ENCODE measurements at regions not wholly inside any gene's neighbourhood (a gene's known extent, or its start where the extent isn't known, plus 50 kb on each side); places are given as distances from the start of the nearest gene placed in this dataset.

GRCh38 chr15:25137013-25137412 lies 182.2 kb downstream of the SNRPN start:
- TF ChIP-seq, protein P1, sequence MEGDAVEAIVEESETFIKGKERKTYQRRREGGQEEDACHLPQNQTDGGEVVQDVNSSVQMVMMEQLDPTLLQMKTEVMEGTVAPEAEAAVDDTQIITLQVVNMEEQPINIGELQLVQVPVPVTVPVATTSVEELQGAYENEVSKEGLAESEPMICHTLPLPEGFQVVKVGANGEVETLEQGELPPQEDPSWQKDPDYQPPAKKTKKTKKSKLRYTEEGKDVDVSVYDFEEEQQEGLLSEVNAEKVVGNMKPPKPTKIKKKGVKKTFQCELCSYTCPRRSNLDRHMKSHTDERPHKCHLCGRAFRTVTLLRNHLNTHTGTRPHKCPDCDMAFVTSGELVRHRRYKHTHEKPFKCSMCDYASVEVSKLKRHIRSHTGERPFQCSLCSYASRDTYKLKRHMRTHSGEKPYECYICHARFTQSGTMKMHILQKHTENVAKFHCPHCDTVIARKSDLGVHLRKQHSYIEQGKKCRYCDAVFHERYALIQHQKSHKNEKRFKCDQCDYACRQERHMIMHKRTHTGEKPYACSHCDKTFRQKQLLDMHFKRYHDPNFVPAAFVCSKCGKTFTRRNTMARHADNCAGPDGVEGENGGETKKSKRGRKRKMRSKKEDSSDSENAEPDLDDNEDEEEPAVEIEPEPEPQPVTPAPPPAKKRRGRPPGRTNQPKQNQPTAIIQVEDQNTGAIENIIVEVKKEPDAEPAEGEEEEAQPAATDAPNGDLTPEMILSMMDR (IDR thresholded peaks at IDR 0.05; ENCODE audit: insufficient read depth, low read length, poor library complexity, severe bottlenecking) = no peak
- Histone ChIP-seq H3K4me3 (replicated peaks; ENCODE audit: low read depth, low read length) (no peak overlapping the region), H3K27me3 (replicated peaks; ENCODE audit: control insufficient read depth, insufficient read depth, low read length) (no peaks in the 10 kb centered on the region), H3K36me3 (ENCODE audit: control insufficient read depth, insufficient read depth, low read length) (no peaks in the 10 kb centered on the region)
- no peak for DNase-seq (ENCODE audit: extremely low read depth, insufficient read length)

- Histone ChIP-seq H3K4me3 (replicated peaks; ENCODE audit: low read depth, low read length) (no peak overlapping the region), H3K36me3 (ENCODE audit: control insufficient read depth, insufficient read depth, low read length) (no peaks in the 10 kb centered on the region), H3K27me3 (replicated peaks; ENCODE audit: control insufficient read depth, insufficient read depth, low read length) (no peaks in the 10 kb centered on the region)
- DNase-seq (ENCODE audit: extremely low read depth, insufficient read length) = no peak
- TF ChIP-seq, protein P1 (IDR thresholded peaks at IDR 0.05; ENCODE audit: insufficient read depth, low read length, poor library complexity, severe bottlenecking) = no peak
Measured at GRCh38 chr15:25169318-25169717, 214.5 kb downstream of the SNRPN start.

GRCh38 chr15:25170113-25170731 lies 215.4 kb downstream of the SNRPN start:
- no peak overlapping the region for H3K4me3 ChIP-seq (replicated peaks; ENCODE audit: low read depth, low read length)
- no peak for DNase-seq (ENCODE audit: extremely low read depth, insufficient read length)
- H3K27me3 ChIP-seq (replicated peaks; ENCODE audit: control insufficient read depth, insufficient read depth, low read length) = no peaks in the 10 kb centered on the region
- H3K36me3 ChIP-seq (ENCODE audit: control insufficient read depth, insufficient read depth, low read length) = no peaks in the 10 kb centered on the region
- TF ChIP-seq, protein P1 (IDR thresholded peaks at IDR 0.05; ENCODE audit: insufficient read depth, low read length, poor library complexity, severe bottlenecking) = no peak

DNA sequence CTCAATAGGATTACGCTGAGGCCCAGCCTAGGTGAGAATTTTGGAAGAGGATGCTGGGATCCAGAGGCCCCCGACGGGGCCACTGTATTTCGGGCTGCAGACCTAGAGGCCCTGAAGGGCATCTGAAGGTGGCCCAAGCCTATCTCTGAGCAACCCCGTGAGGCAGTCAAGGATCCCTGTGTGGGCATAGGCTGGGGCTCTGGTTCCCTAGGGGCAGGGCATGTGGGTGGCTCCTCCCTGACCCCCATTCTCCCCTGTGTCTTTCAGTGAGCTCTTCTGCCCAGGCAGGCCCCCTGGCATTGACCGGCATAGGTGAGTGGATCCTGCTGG lies 216.0 kb downstream of the SNRPN start:
- Histone ChIP-seq H3K36me3 (ENCODE audit: control insufficient read depth, insufficient read depth, low read length) (no peaks in the 10 kb centered on the region), H3K4me3 (replicated peaks; ENCODE audit: low read depth, low read length) (no peak overlapping the region), H3K27me3 (replicated peaks; ENCODE audit: control insufficient read depth, insufficient read depth, low read length) (no peaks in the 10 kb centered on the region)
- no peak for DNase-seq (ENCODE audit: extremely low read depth, insufficient read length)
- TF ChIP-seq, protein P1 (IDR thresholded peaks at IDR 0.05; ENCODE audit: insufficient read depth, low read length, poor library complexity, severe bottlenecking) = no peak

DNA sequence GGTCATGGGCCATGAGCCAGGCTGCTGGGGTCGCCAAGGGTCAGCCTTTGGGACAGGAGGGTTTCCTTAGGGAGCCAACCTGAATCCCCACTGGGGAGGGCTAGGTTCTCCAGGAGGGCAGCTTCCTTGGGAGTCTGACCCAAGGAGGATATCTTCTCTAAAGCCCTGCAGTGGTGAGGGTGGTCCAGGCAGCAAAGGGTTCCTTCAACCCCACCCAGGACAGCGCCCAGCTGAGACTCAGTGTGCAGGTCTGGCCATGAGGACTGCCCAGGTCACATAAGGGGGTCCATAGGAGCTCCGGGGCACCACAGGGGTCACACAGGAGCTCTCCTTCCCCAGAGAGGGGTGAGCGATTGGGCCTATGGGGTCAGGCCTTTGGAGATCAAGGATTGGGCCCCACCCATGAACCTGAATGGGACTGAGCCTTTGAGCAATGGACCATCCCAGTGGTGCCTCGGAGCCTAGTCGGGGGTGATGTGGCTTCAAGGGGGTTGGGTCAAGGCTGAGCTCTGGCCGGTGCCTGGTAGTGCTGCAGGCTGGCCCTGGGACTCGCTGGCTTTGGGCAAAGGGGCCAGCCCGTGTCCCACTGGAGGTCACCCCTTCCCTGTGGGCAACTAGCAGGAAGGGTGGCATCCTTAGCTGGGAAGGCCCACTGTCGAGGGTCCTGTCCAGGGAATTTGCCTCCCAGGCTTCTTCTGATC lies 216.5 kb downstream of the SNRPN start:
- Histone ChIP-seq H3K27me3 (replicated peaks; ENCODE audit: control insufficient read depth, insufficient read depth, low read length) (no peaks in the 10 kb centered on the region), H3K4me3 (replicated peaks; ENCODE audit: low read depth, low read length) (no peak overlapping the region), H3K36me3 (ENCODE audit: control insufficient read depth, insufficient read depth, low read length) (no peaks in the 10 kb centered on the region)
- no peak for DNase-seq (ENCODE audit: extremely low read depth, insufficient read length)
- TF ChIP-seq, protein P1 (IDR thresholded peaks at IDR 0.05; ENCODE audit: insufficient read depth, low read length, poor library complexity, severe bottlenecking) = no peak

Measured in GM06990 (cell line).